IMR-90 (cell line): ENCODE measurements at regions not wholly inside any gene's neighbourhood (a gene's known extent, or its start where the extent isn't known, plus 50 kb on each side); places are given as distances from the start of the nearest gene placed in this dataset.

ENCODE experiments used
- ATAC-seq: fragments of 200-7000 bp; cut with Tn5 transposase; 2 replicates; pipeline ENCODE4 v1.9.1; 2020; ENCODE audit warnings: low read depth, mild to moderate bottlenecking, moderate library complexity
- BruUV-seq: library from RNA; stranded (reverse); fragments of 400-500 nt; replicated peaks from 2 replicates; lab custom pipeline; 2021; lab: Mats Ljungman, UMichigan
- CTCF ChIA-PET: fragments of 300-600 bp; formaldehyde crosslinking; extraction: SDS; loops from one replicate; lab custom pipeline; 2021; ENCODE audit warnings: antibody characterized with exemption; lab: Yijun Ruan, JAX
- POLR2A ChIA-PET: fragments of 300-600 bp; sonication (Branson Sonifier 250); formaldehyde crosslinking; loops from one replicate; lab custom pipeline; 2022; ENCODE audit warnings: antibody characterized with exemption; ENCODE audit not compliant: unreplicated experiment; lab: Charles Lee
- DNase-seq: peaks from one replicate; pipeline ENCODE4 v3.0.0; 2013
- H2AFZ ChIP-seq: replicated peaks from 2 replicates; pipeline ENCODE3; 2013; ENCODE audit warnings: low read length, mild to moderate bottlenecking; ENCODE audit not compliant: poor library complexity
- H2AK5ac ChIP-seq: 2 replicates; pipeline ENCODE4 v1.6.1; 2013; ENCODE audit warnings: low read depth, low read length, inconsistent platforms
- H2AK9ac ChIP-seq: replicated peaks from 2 replicates; pipeline ENCODE3; 2013; ENCODE audit warnings: mild to moderate bottlenecking, low read depth, low read length, moderate library complexity; ENCODE audit not compliant: poor library complexity
- H2BK120ac ChIP-seq: 2 replicates; pipeline ENCODE4 v1.6.1; 2013; ENCODE audit warnings: low read depth, low read length, inconsistent platforms
- H2BK15ac ChIP-seq: 3 replicates; pipeline ENCODE4 v1.6.1; 2013; ENCODE audit warnings: low read depth, low read length, inconsistent platforms
- H2BK20ac ChIP-seq: 2 replicates; pipeline ENCODE4 v1.6.1; 2013; ENCODE audit warnings: low read depth, mild to moderate bottlenecking, inconsistent platforms, low read length, moderate library complexity
- H2BK5ac ChIP-seq: 2 replicates; pipeline ENCODE4 v1.6.1; 2013; ENCODE audit warnings: mild to moderate bottlenecking, low read depth, low read length, inconsistent platforms; ENCODE audit not compliant: poor library complexity, severe bottlenecking
- H3K14ac ChIP-seq: replicated peaks from 2 replicates; pipeline ENCODE4 v1.6.1; 2013; ENCODE audit warnings: low read depth, low read length, inconsistent platforms
- H3K18ac ChIP-seq: 2 replicates; pipeline ENCODE4 v1.6.1; 2013; ENCODE audit warnings: low read depth, low read length, control low read depth
- H3K23ac ChIP-seq: 2 replicates; pipeline ENCODE4 v1.6.1; 2013; ENCODE audit warnings: low read depth, low read length, inconsistent platforms
- H3K27ac ChIP-seq: 2 replicates; pipeline ENCODE4 v1.5.1; 2013; ENCODE audit warnings: mild to moderate bottlenecking, control low read depth, low read length; ENCODE audit not compliant: insufficient read depth
- H3K27me3 ChIP-seq: 2 replicates; pipeline ENCODE4 v1.6.1; 2013; ENCODE audit warnings: low read length; ENCODE audit not compliant: control insufficient read depth, insufficient read depth
- H3K36me3 ChIP-seq: 2 replicates; pipeline ENCODE4 v1.6.1; 2013; ENCODE audit warnings: low read length, mixed read lengths; ENCODE audit not compliant: control insufficient read depth, insufficient read depth
- H3K4ac ChIP-seq: 2 replicates; pipeline ENCODE4 v1.6.1; 2013; ENCODE audit warnings: low read depth, low read length, inconsistent platforms
- H3K4me1 ChIP-seq: 2 replicates; pipeline ENCODE4 v1.6.1; 2013; ENCODE audit warnings: low read length, mixed read lengths; ENCODE audit not compliant: control insufficient read depth, insufficient read depth
- H3K4me2 ChIP-seq: 2 replicates; pipeline ENCODE4 v1.6.1; 2013; ENCODE audit warnings: low read depth, mild to moderate bottlenecking, control low read depth, low read length, moderate library complexity
- H3K4me3 ChIP-seq: 2 replicates; pipeline ENCODE4 v1.5.1; 2013; ENCODE audit warnings: low read depth, mild to moderate bottlenecking, control low read depth, low read length, moderate library complexity; ENCODE audit not compliant: insufficient read depth
- H3K56ac ChIP-seq: 2 replicates; pipeline ENCODE4 v1.6.1; 2013; ENCODE audit warnings: low read length, inconsistent platforms; ENCODE audit not compliant: insufficient read depth; ENCODE audit errors: extremely low read depth
- H3K79me1 ChIP-seq, 2 experiments: 2 replicates each; pipeline ENCODE4 v1.6.1; 2013; ENCODE audit warnings: low read length in 2 of 2, inconsistent platforms in 1 of 2, low read depth in 1 of 2
- H3K9ac ChIP-seq: 2 replicates; pipeline ENCODE4 v1.6.1; 2013; ENCODE audit warnings: low read depth, low read length, control low read depth
- H3K9me1 ChIP-seq: 2 replicates; pipeline ENCODE4 v1.6.1; 2013; ENCODE audit warnings: low read length, inconsistent platforms; ENCODE audit not compliant: insufficient read depth
- H3K9me3 ChIP-seq: 2 replicates; pipeline ENCODE4 v1.6.1; 2013; ENCODE audit warnings: low read length; ENCODE audit not compliant: control insufficient read depth, insufficient read depth
- H4K20me1 ChIP-seq: 2 replicates; pipeline ENCODE4 v1.6.1; 2013; ENCODE audit warnings: low read length, inconsistent platforms; ENCODE audit not compliant: insufficient read depth
- H4K5ac ChIP-seq: 2 replicates; pipeline ENCODE4 v1.6.1; 2013; ENCODE audit warnings: mild to moderate bottlenecking, low read depth, low read length, control low read depth
- H4K8ac ChIP-seq, 2 experiments: 2 replicates each; pipeline ENCODE4 v1.6.1; 2013; ENCODE audit warnings: low read depth in 2 of 2, low read length in 2 of 2, control low read depth in 1 of 2, inconsistent platforms in 1 of 2
- H4K91ac ChIP-seq: 2 replicates; pipeline ENCODE4 v1.6.1; 2013; ENCODE audit warnings: low read depth, low read length, inconsistent platforms; ENCODE audit not compliant: insufficient read depth
- BHLHE40 ChIP-seq: fragments of 150-350 bp; IDR thresholded peaks from 2 replicates; pipeline ENCODE4 v1.6.1; 2016; ENCODE audit warnings: mild to moderate bottlenecking, low read depth, low read length
- CEBPB ChIP-seq: IDR thresholded peaks from 2 replicates; pipeline ENCODE4 v1.6.1; 2012; ENCODE audit warnings: low read depth, low read length, improper control_type of control experiment
- CHD1 ChIP-seq: IDR thresholded peaks from 2 replicates; pipeline ENCODE4 v1.6.1; 2012; ENCODE audit warnings: low read depth, low read length, improper control_type of control experiment
- FOS ChIP-seq: fragments of 150-350 bp; IDR thresholded peaks from 2 replicates; pipeline ENCODE4 v1.6.1; 2016; ENCODE audit warnings: low read depth, low read length
- MAFK ChIP-seq: IDR thresholded peaks from 2 replicates; pipeline ENCODE4 v1.6.1; 2012; ENCODE audit warnings: low read depth, low read length, improper control_type of control experiment
- MAZ ChIP-seq: IDR thresholded peaks from 2 replicates; pipeline ENCODE4 v1.6.1; 2012; ENCODE audit warnings: low read depth, mild to moderate bottlenecking, low read length, improper control_type of control experiment, moderate library complexity, borderline replicate concordance
- MXI1 ChIP-seq: IDR thresholded peaks from 2 replicates; pipeline ENCODE4 v1.6.1; 2012; ENCODE audit warnings: low read depth, mild to moderate bottlenecking, low read length, moderate library complexity, borderline replicate concordance
- NFE2L2 ChIP-seq: fragments of 150-350 bp; IDR thresholded peaks from 2 replicates; pipeline ENCODE4 v1.6.1; 2016; ENCODE audit warnings: low read depth, mild to moderate bottlenecking, low read length
- POLR2A ChIP-seq: IDR thresholded peaks from 2 replicates; pipeline ENCODE4 v1.6.1; 2012; ENCODE audit warnings: mild to moderate bottlenecking, low read depth, low read length
- RAD21 ChIP-seq: IDR thresholded peaks from 2 replicates; pipeline ENCODE4 v1.6.1; 2012; ENCODE audit warnings: low read length, improper control_type of control experiment
- RCOR1 ChIP-seq: IDR thresholded peaks from 2 replicates; pipeline ENCODE4 v1.6.1; 2012; ENCODE audit warnings: mild to moderate bottlenecking, low read length, improper control_type of control experiment; ENCODE audit not compliant: insufficient replicate concordance
- RFX5 ChIP-seq: IDR thresholded peaks from 2 replicates; pipeline ENCODE4 v1.8.0; 2012; ENCODE audit warnings: low read depth, mild to moderate bottlenecking, low read length, moderate library complexity
- SMC3 ChIP-seq: fragments of 150-350 bp; IDR thresholded peaks from 2 replicates; pipeline ENCODE4 v1.6.1; 2016; ENCODE audit warnings: low read depth, mild to moderate bottlenecking, antibody characterized with exemption, low read length, moderate library complexity
- WGBS, 2 experiments: methylation state at CpG; one replicate each; pipeline versions ENCODE4 v1.1.5 to v1.1.7; 2013; ENCODE audit warnings: missing lambda C conversion rate in 2 of 2; ENCODE audit not compliant: insufficient read length in 1 of 2; ENCODE audit errors: extremely low coverage in 2 of 2; 5-methylcytosine and 5-hydroxymethylcytosine counted together
- dilution Hi-C: fragments of 300-500 bp; cut with HindIII; formaldehyde crosslinking; loops from one replicate; pipeline ENCODE4 v1.14.3; 2018; ENCODE audit warnings: low sequenced_read_pairs; ENCODE audit not compliant: unreplicated experiment
- in situ Hi-C: fragments of 300-500 bp; cut with MboI; formaldehyde crosslinking; loops from 3 replicates; pipeline ENCODE4 v1.14.3; 2019; ENCODE audit warnings: low sequenced_read_pairs, inconsistent platforms, mixed read lengths
- intact Hi-C: fragments of 100-400 bp; cut with micrococcal nuclease; formaldehyde crosslinking; loops from 2 replicates; pipeline ENCODE4 v1.10.0; 2022
- TF ChIP-seq, protein P1 (sequence below): conservative IDR thresholded peaks from 2 replicates; pipeline ENCODE4 v1.5.1; 2012; ENCODE audit warnings: mild to moderate bottlenecking, low read depth, low read length, improper control_type of control experiment
- TF ChIP-seq, protein P2 (sequence below): fragments of 150-350 bp; IDR thresholded peaks from 2 replicates; pipeline ENCODE4 v1.6.1; 2016; ENCODE audit warnings: low read depth, mild to moderate bottlenecking, low read length, moderate library complexity, borderline replicate concordance
- TF ChIP-seq, protein P3 (sequence below): fragments of 150-350 bp; IDR thresholded peaks from 2 replicates; pipeline ENCODE4 v1.6.1; 2017; ENCODE audit warnings: mild to moderate bottlenecking, antibody characterized with exemption, low read length, low read depth

DNA sequence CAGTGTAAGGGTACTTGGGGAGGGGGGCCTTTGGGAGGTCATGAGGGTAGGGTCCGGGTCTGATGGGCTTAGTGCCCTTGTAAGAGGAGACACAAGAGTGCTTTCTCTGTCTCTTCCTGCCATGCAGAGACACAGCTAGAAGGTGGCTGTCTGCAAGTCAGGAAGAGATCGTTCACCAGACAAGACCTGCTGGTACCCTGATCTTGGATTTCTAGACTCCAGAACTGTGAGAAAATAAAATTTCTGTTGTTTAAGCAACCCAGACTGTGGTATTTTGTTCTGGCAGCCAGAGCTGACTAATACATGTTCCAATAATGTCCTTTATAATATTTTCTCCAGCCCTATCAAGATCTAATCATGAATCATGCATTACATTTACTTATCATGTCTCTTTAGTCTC, 130.0 kb upstream of the VEPH1 start:
- no peak overlapping the region for H2BK5ac ChIP-seq
- POLR2A ChIA-PET, result no interaction called here
- in situ Hi-C loops, result no loop called here

More for the DNA sequence above, 130.0 kb upstream of the VEPH1 start:
- Histone ChIP-seq H4K8ac (no peak overlapping the region), H4K20me1 (no peaks in the 10 kb centered on the region), H3K56ac (no peak overlapping the region), H2AFZ (no peak overlapping the region), H3K36me3 (no peaks in the 10 kb centered on the region), H3K4me2 (no peak overlapping the region), H2BK15ac (no peak overlapping the region), H3K23ac (no peak overlapping the region), H3K9ac (no peak overlapping the region), H2AK5ac (no peak overlapping the region), H2AK9ac (no peak overlapping the region), H3K9me1 (no peaks in the 10 kb centered on the region), H2BK20ac (no peak overlapping the region), H3K9me3 (no peaks in the 10 kb centered on the region), H3K27me3 (peaks cover 22% of the 10 kb centered on the region), H3K4me3 (no peak overlapping the region), H3K14ac (no peak overlapping the region), H3K4me1 (no peaks in the 10 kb centered on the region), H3K79me1 (no peaks in the 10 kb centered on the region), H2BK120ac (no peak overlapping the region), H3K18ac (no peak overlapping the region), H3K27ac (no peak overlapping the region), H4K91ac (no peak overlapping the region), H3K4ac (no peak overlapping the region), H4K5ac (no peak overlapping the region)
- CTCF ChIA-PET, result interaction anchor here (0.5 kb wide), 1 partner anchor 262 kb away, joined by 5 read pairs; no protein-coding TSS in a partner anchor
- TF ChIP-seq MAFK (no peak), CHD1 (no peak), MXI1 (no peak), RAD21 (no peak), POLR2A (no peak), RCOR1 (no peak), SMC3 (no peak), BHLHE40 (no peak), FOS (no peak), CEBPB (no peak), MAZ (no peak), NFE2L2 (no peak), RFX5 (no peak)
- TF ChIP-seq, protein P1, sequence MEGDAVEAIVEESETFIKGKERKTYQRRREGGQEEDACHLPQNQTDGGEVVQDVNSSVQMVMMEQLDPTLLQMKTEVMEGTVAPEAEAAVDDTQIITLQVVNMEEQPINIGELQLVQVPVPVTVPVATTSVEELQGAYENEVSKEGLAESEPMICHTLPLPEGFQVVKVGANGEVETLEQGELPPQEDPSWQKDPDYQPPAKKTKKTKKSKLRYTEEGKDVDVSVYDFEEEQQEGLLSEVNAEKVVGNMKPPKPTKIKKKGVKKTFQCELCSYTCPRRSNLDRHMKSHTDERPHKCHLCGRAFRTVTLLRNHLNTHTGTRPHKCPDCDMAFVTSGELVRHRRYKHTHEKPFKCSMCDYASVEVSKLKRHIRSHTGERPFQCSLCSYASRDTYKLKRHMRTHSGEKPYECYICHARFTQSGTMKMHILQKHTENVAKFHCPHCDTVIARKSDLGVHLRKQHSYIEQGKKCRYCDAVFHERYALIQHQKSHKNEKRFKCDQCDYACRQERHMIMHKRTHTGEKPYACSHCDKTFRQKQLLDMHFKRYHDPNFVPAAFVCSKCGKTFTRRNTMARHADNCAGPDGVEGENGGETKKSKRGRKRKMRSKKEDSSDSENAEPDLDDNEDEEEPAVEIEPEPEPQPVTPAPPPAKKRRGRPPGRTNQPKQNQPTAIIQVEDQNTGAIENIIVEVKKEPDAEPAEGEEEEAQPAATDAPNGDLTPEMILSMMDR, result no peak
- TF ChIP-seq, protein P2, sequence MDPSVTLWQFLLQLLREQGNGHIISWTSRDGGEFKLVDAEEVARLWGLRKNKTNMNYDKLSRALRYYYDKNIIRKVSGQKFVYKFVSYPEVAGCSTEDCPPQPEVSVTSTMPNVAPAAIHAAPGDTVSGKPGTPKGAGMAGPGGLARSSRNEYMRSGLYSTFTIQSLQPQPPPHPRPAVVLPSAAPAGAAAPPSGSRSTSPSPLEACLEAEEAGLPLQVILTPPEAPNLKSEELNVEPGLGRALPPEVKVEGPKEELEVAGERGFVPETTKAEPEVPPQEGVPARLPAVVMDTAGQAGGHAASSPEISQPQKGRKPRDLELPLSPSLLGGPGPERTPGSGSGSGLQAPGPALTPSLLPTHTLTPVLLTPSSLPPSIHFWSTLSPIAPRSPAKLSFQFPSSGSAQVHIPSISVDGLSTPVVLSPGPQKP, result no peak
- TF ChIP-seq, protein P3, sequence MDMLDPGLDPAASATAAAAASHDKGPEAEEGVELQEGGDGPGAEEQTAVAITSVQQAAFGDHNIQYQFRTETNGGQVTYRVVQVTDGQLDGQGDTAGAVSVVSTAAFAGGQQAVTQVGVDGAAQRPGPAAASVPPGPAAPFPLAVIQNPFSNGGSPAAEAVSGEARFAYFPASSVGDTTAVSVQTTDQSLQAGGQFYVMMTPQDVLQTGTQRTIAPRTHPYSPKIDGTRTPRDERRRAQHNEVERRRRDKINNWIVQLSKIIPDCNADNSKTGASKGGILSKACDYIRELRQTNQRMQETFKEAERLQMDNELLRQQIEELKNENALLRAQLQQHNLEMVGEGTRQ, result no peak
- ATAC-seq, result no peak
- dilution Hi-C loops, result no loop called here
- intact Hi-C loops, result no loop called here
- no TSS peak for BruUV-seq
- WGBS, 2 experiments, result 67% methylated on average over 1 of the region's 2 CpGs; no CpG with 5 or more reads in 1 of the 2 experiments
- no peak for DNase-seq
